HepG2 (cell line): ENCODE measurements at regions not wholly inside any gene's neighbourhood (a gene's known extent, or its start where the extent isn't known, plus 50 kb on each side); places are given as distances from the start of the nearest gene placed in this dataset.
A peak's percentile ranks its signal among the peaks of the same experiment; 100 is the strongest.

ENCODE experiments used
- ATAC-seq: fragments of 200-7000 bp; cut with Tn5 transposase; 3 replicates; pipeline ENCODE4 v1.9.1; 2020; ENCODE audit warnings: mild to moderate bottlenecking, moderate library complexity
- BruUV-seq: library from RNA; stranded (reverse); fragments of 400-500 nt; replicated peaks from 2 replicates; lab custom pipeline; 2021; lab: Mats Ljungman, UMichigan
- CTCF ChIA-PET: fragments of 300-600 bp; formaldehyde crosslinking; extraction: SDS; loops from one replicate; lab custom pipeline; 2021; ENCODE audit warnings: low total read pairs, inconsistent platforms, low intra/inter-chr PET ratio; lab: Yijun Ruan, JAX
- POLR2A ChIA-PET: fragments of 350-600 bp; sonication (Branson Sonifier 250); formaldehyde crosslinking; loops from one replicate; lab custom pipeline; 2020; ENCODE audit warnings: antibody characterized with exemption, inconsistent platforms; lab: Yijun Ruan, JAX
- DNase-seq: peaks from one replicate; pipeline ENCODE4 v3.0.0-alpha.2; 2015; ENCODE audit warnings: low spot score
- FAIRE-seq: peaks from 3 replicates; lab custom pipeline; 2011; peaks lifted over from hg19 to GRCh38; lab: Jason Lieb, UNC
- H2AFZ ChIP-seq: one replicate; pipeline ENCODE4 v1.6.1; 2011; ENCODE audit warnings: low read length, inconsistent platforms
- H3K27ac ChIP-seq: fragments of 300-600 bp; 3 replicates; pipeline ENCODE4 v1.8.0; 2011; ENCODE audit warnings: mixed run types, mild to moderate bottlenecking, mixed read lengths, low read length, inconsistent platforms; ENCODE audit not compliant: insufficient read depth; ENCODE audit errors: extremely low read length
- H3K27me3 ChIP-seq, 2 experiments: fragments of 200-600 bp in 1 of 2; 2 replicates in 1 of 2; 3 replicates in 1 of 2; pipeline versions ENCODE4 v1.6.0 to v1.8.0; 2011; ENCODE audit warnings: low read length in 2 of 2, mild to moderate bottlenecking in 2 of 2, moderate library complexity in 2 of 2, inconsistent platforms in 1 of 2; ENCODE audit not compliant: insufficient read depth in 2 of 2, control insufficient read depth in 1 of 2
- H3K36me3 ChIP-seq, 2 experiments: fragments of 200-600 bp in 1 of 2; replicated peaks in 1 of 2; 2 replicates in 1 of 2; 3 replicates in 1 of 2; pipeline versions ENCODE4 v1.5.1 to v1.8.0; 2011; ENCODE audit warnings: low read length in 2 of 2, inconsistent platforms in 1 of 2; ENCODE audit not compliant: insufficient read depth in 2 of 2, control insufficient read depth in 1 of 2
- H3K4me1 ChIP-seq: 2 replicates; pipeline ENCODE4 v1.5.1; 2012; ENCODE audit warnings: low read length, inconsistent platforms; ENCODE audit not compliant: insufficient read depth
- H3K4me2 ChIP-seq: 2 replicates; pipeline ENCODE4 v1.6.0; 2011; ENCODE audit warnings: low read depth, low read length, inconsistent platforms
- H3K4me3 ChIP-seq, 3 experiments: fragments of 200-600 bp in 1 of 3; sonication (generic), shearing (Covaris generic) in 1 of 3; replicated peaks in 1 of 3; 2 replicates each; pipeline ENCODE4 v1.5.1; 2011 to 2016; ENCODE audit warnings: low read length in 3 of 3, inconsistent platforms in 2 of 3, low read depth in 2 of 3, mild to moderate bottlenecking in 2 of 3, control low read depth in 1 of 3, mixed read lengths in 1 of 3; ENCODE audit not compliant: insufficient read depth in 1 of 3
- H3K79me2 ChIP-seq: one replicate; pipeline ENCODE4 v1.6.1; 2011; ENCODE audit warnings: low read length, inconsistent platforms; ENCODE audit not compliant: insufficient read depth
- H3K9ac ChIP-seq: 2 replicates; pipeline ENCODE4 v1.6.0; 2011; ENCODE audit warnings: mild to moderate bottlenecking, low read depth, low read length, inconsistent platforms; ENCODE audit not compliant: insufficient read depth
- H3K9me3 ChIP-seq: 2 replicates; pipeline ENCODE4 v1.5.1; 2012; ENCODE audit warnings: mild to moderate bottlenecking, low read length
- H4K20me1 ChIP-seq: 2 replicates; pipeline ENCODE4 v1.6.0; 2011; ENCODE audit warnings: inconsistent platforms, mild to moderate bottlenecking, low read length, moderate library complexity; ENCODE audit not compliant: insufficient read depth
- ATF3 ChIP-seq: sonication (generic); formaldehyde crosslinking; IDR thresholded peaks from 2 replicates; pipeline ENCODE4 v1.4.0; 2020; ENCODE audit warnings: missing genetic modification reagents
- DBP ChIP-seq: sonication (generic); formaldehyde crosslinking; IDR thresholded peaks from 2 replicates; pipeline ENCODE4 v1.4.0; 2020; ENCODE audit warnings: missing genetic modification reagents; ENCODE audit errors: not compliant biosample characterization
- FOXK2 ChIP-seq: fragments of 450-650 bp; IDR thresholded peaks from 2 replicates; pipeline ENCODE4 v1.6.1; 2016
- HNF4G ChIP-seq, 2 experiments: sonication (generic) in 1 of 2; formaldehyde crosslinking in 1 of 2; IDR thresholded peaks; 2 replicates each; pipeline versions ENCODE4 v1.4.0 to v1.6.1; 2011 to 2020; ENCODE audit warnings: borderline replicate concordance in 2 of 2, low read depth in 2 of 2, mild to moderate bottlenecking in 2 of 2, low read length in 1 of 2, missing genetic modification reagents in 1 of 2, moderate library complexity in 1 of 2
- MNT ChIP-seq: fragments of 450-650 bp; IDR thresholded peaks from 2 replicates; pipeline ENCODE4 v1.6.1; 2016
- PATZ1 ChIP-seq: sonication (generic); formaldehyde crosslinking; IDR thresholded peaks from 2 replicates; pipeline ENCODE4 v1.4.0; 2020; ENCODE audit warnings: missing genetic modification reagents
- PAX8 ChIP-seq: sonication (generic); formaldehyde crosslinking; IDR thresholded peaks from 2 replicates; pipeline ENCODE4 v1.8.0; 2022; ENCODE audit warnings: mild to moderate bottlenecking, missing genetic modification reagents, borderline replicate concordance
- RFX3 ChIP-seq: IDR thresholded peaks from 2 replicates; pipeline ENCODE4 v1.6.1; 2016; ENCODE audit warnings: missing biosample characterization, missing genetic modification reagents
- SALL2 ChIP-seq: sonication (generic); formaldehyde crosslinking; IDR thresholded peaks from 2 replicates; pipeline ENCODE4 v1.8.1; 2023; ENCODE audit warnings: mild to moderate bottlenecking, missing genetic modification reagents, inconsistent platforms
- SRSF4 ChIP-seq: fragments of 200-400 bp; formaldehyde crosslinking; IDR thresholded peaks from one replicate; pipeline ENCODE4 v1.6.1; 2018; ENCODE audit warnings: mild to moderate bottlenecking, low read depth, low read length, moderate library complexity; ENCODE audit not compliant: poor library complexity, severe bottlenecking
- ZFP36L2 ChIP-seq: sonication (generic); formaldehyde crosslinking; IDR thresholded peaks from 2 replicates; pipeline ENCODE4 v1.4.0; 2020; ENCODE audit warnings: missing genetic modification reagents
- ZNF432 ChIP-seq: sonication (generic); formaldehyde crosslinking; IDR thresholded peaks from 2 replicates; pipeline ENCODE4 v1.5.0; 2020; ENCODE audit warnings: missing genetic modification reagents, mild to moderate bottlenecking, borderline replicate concordance
- ZSCAN22 ChIP-seq: sonication (generic); formaldehyde crosslinking; IDR thresholded peaks from 2 replicates; pipeline ENCODE4 v1.4.0; 2020; ENCODE audit warnings: mild to moderate bottlenecking, missing genetic modification reagents
- WGBS: methylation state at CpG from one replicate; pipeline ENCODE4 v1.1.6; 2017; ENCODE audit warnings: low lambda C conversion rate; 5-methylcytosine and 5-hydroxymethylcytosine counted together
- in situ Hi-C: cut with HindIII; loops from 2 replicates; pipeline ENCODE4 v1.10.0; 2017; ENCODE audit warnings: low pct_unique_long_range_greater_than_20kb; ENCODE audit not compliant: extremely low pct_ligation_motif_present
- intact Hi-C: fragments of 100-400 bp; cut with micrococcal nuclease; formaldehyde crosslinking; loops from one replicate; pipeline ENCODE4 v1.10.0; 2022; ENCODE audit not compliant: unreplicated experiment

- TF ChIP-seq MNT: peak; percentile 81
- no peak for TF ChIP-seq HNF4G (IDR thresholded peaks at IDR 0.05; ENCODE audit: borderline replicate concordance, low read depth, low read length)
- no peak for TF ChIP-seq HNF4G (CRISPR knock-in tag; IDR thresholded peaks at IDR 0.05; ENCODE audit: borderline replicate concordance, low read depth)
- Histone ChIP-seq H3K9ac (no peak overlapping the region), H3K27ac (no peak overlapping the region), H3K9me3 (peaks cover 81% of the 10 kb centered on the region), H3K4me3 (no peak overlapping the region), H3K4me2 (no peak overlapping the region), H3K79me2 (no peaks in the 10 kb centered on the region), H2AFZ (no peak overlapping the region), H3K36me3 (no peaks in the 10 kb centered on the region), H4K20me1 (no peaks in the 10 kb centered on the region), H3K27me3 (no peaks in the 10 kb centered on the region), H3K4me1 (no peaks in the 10 kb centered on the region)
- 20% methylated on average over 15 of the region's 15 CpGs for WGBS
- no peak for FAIRE-seq
- POLR2A ChIA-PET: no interaction called here
- ATAC-seq: no peak
- CTCF ChIA-PET: no interaction called here
- intact Hi-C loops: no loop called here
- no TSS peak for BruUV-seq
- in situ Hi-C loops: no loop called here
- no peak for DNase-seq
Observed at GRCh38 chr19:28502879-28503734, 709.8 kb downstream of the UQCRFS1 start.

GRCh38 chr19:28501976-28502375 lies 711.0 kb downstream of the UQCRFS1 start:
- no peaks in the 10 kb centered on the region for H3K79me2 ChIP-seq
- CTCF ChIA-PET: no interaction called here
- in situ Hi-C loops (no loop called here), intact Hi-C loops (no loop called here)
- no peaks in the 10 kb centered on the region for H3K4me1 ChIP-seq
- H3K4me2 ChIP-seq: no peak overlapping the region
- no peak for ATAC-seq
- BruUV-seq: no TSS peak
- H4K20me1 ChIP-seq: no peaks in the 10 kb centered on the region
- no peak for TF ChIP-seq FOXK2
- TF ChIP-seq SRSF4: no peak
- TF ChIP-seq PATZ1: no peak
- no peak for TF ChIP-seq ZSCAN22 (CRISPR knock-in tag)
- no peak for TF ChIP-seq SALL2 (CRISPR knock-in tag)
- TF ChIP-seq ATF3 (CRISPR knock-in tag): no peak
- TF ChIP-seq DBP: no peak
- no peak for TF ChIP-seq ZNF432 (CRISPR knock-in tag)
- no peak for TF ChIP-seq PAX8 (CRISPR knock-in tag)
- no peak for TF ChIP-seq RFX3 (CRISPR knock-in tag)
- no peak for TF ChIP-seq ZFP36L2 (CRISPR knock-in tag)
- POLR2A ChIA-PET: no interaction called here
- H3K9ac ChIP-seq: no peak overlapping the region
- peaks cover 82% of the 10 kb centered on the region for H3K9me3 ChIP-seq
- H3K4me3 ChIP-seq: no peak overlapping the region
- no peaks in the 10 kb centered on the region for H3K27me3 ChIP-seq
- no peak for DNase-seq
- 60% methylated on average over 3 of the region's 3 CpGs for WGBS
- H3K36me3 ChIP-seq: no peaks in the 10 kb centered on the region
- FAIRE-seq: no peak
- no peak overlapping the region for H3K27ac ChIP-seq
- no peak overlapping the region for H2AFZ ChIP-seq
